Heart right ventricle (tissue), 16 donors: ENCODE measurements at regions not wholly inside any gene's neighbourhood (a gene's known extent, or its start where the extent isn't known, plus 50 kb on each side); places are given as distances from the start of the nearest gene placed in this dataset.

ENCODE experiments used
- ATAC-seq, 8 donors: fragments of 200-7000 bp; cut with Tn5 transposase; one replicate each; pipeline ENCODE4 v1.9.1; 2020; ENCODE audit warnings: mild to moderate bottlenecking in 8 of 8, moderate library complexity in 8 of 8, moderate number of reproducible peaks in 1 of 8
- DNase-seq, 2 donors: peaks; one replicate each; pipeline ENCODE4 v3.0.0-alpha.2; 2020
- H3K27ac ChIP-seq, 10 donors: fragments of 200-600 bp; sonication (generic) in 2 of 10; one replicate each; pipeline versions ENCODE4 v1.5.0 to v1.8.0; 2020 to 2022; ENCODE audit warnings: mild to moderate bottlenecking in 3 of 10
- H3K27me3 ChIP-seq, 7 donors: fragments of 200-600 bp; one replicate each; pipeline ENCODE4 v1.8.0; 2021 to 2022; ENCODE audit warnings: mild to moderate bottlenecking in 2 of 7
- H3K36me3 ChIP-seq, 9 donors: fragments of 200-600 bp; sonication (generic) in 1 of 9; one replicate each; pipeline versions ENCODE4 v1.5.0 to v1.8.0; 2020 to 2022; ENCODE audit warnings: mild to moderate bottlenecking in 2 of 9
- H3K4me1 ChIP-seq, 9 donors: fragments of 200-600 bp; sonication (generic) in 1 of 9; one replicate each; pipeline versions ENCODE4 v1.5.0 to v1.8.0; 2020 to 2022; ENCODE audit warnings: mild to moderate bottlenecking in 4 of 9
- H3K4me3 ChIP-seq, 10 donors: fragments of 200-600 bp; sonication (generic) in 2 of 10; one replicate each; pipeline versions ENCODE4 v1.5.0 to v1.8.0; 2020 to 2022; ENCODE audit warnings: mild to moderate bottlenecking in 7 of 10, moderate library complexity in 2 of 10
- H3K9me3 ChIP-seq, 11 donors: fragments of 200-600 bp in 10 of 11; sonication (generic) in 2 of 11; one replicate each; pipeline versions ENCODE4 v1.5.0 to v1.8.0; 2013 to 2022; ENCODE audit warnings: mild to moderate bottlenecking in 2 of 11, control low read depth in 1 of 11, moderate library complexity in 1 of 11
- WGBS, 2 donors: extraction: QIAGEN DNeasy Blood & Tissue Kit; methylation state at CpG; one replicate each; pipeline ENCODE4 v1.1.7; 2013; ENCODE audit warnings: inconsistent platforms in 1 of 2; 5-methylcytosine and 5-hydroxymethylcytosine counted together
- intact Hi-C, 10 donors: fragments of 100-400 bp; cut with DNase I; formaldehyde crosslinking; loops; one replicate each; pipeline versions ENCODE4 v1.11.1 to v1.14.2; 2022
- TF ChIP-seq, protein P1 (sequence below), 9 donors: fragments of 200-600 bp; sonication (generic) in 2 of 9; IDR thresholded peaks; one replicate each; pipeline versions ENCODE4 v1.5.0 to v1.8.0; 2021 to 2022; ENCODE audit warnings: antibody characterized with exemption in 9 of 9, mild to moderate bottlenecking in 5 of 9, moderate library complexity in 1 of 9
- donor health status: Arrhythmogenic right ventricular cardiomyopathy.
- donor health status: ischemic (EF 13 %, LVEDD 7.1; RV severe dilation, severe dysfunction).
- donor health status: healthy with polysubstance abuse.
- donor health status: DM: no; HTN: yes; CAD: no.
- donor health status: DM: no; HTN: no; CAD: no.
- donor health status: ischemic (EF 25% LVEDD 6.9; RV normal size, moderate dysfunction).
- donor health status: ischemic (EF 25% LVEDD 5.7; RV mildly dilated, moderate dysfunction).
- donor health status: healthy.
- donor health status: DM: yes; HTN: yes; CAD: no.
- donor health status: Ischemic cardiomyopathy.
- donor health status: ischemic (EF 35%, LVEDD 5.7; RV mildly dilated, moderate dysfunction).
- donor health status: nonischemic (EF 11% LVEDD 7.7; RV severe dilation, severe dysfunction).
- donor health status: DM: yes; HTN: yes; CAD: no.
- donor health status: PGD.
- donor health status: ischemic (EF 29% LVEDD 5.4; RV normal size, mild dysfunction).
- donor health status: nonischemic (EF 23%, LVEDD 6.1; RV moderate dilation, normal function).

DNA sequence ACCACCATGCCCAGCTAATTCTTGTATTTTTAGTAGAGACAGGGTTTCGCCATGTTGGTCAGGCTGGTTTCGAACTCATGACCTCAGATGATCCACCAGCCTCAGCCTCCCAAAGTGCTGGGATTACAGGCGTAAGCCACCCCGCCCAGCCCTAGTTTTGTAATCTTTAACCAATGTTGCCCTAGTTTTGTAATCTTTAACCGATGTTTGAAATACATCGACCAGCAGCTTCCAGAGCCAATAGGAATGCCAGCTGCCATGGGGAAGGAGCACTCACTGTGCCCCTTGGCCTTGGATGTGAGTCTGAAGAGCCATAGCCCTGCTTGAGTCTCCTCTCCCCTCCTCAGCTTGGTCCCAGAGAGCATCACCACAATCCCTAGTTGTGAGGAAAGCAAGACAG is 209.3 kb upstream of the RGS6 start:
- peaks cover 0 to 4% (median 0%) of the 10 kb centered on the region in 9 donors for H3K4me1 ChIP-seq
- no peaks in the 10 kb centered on the region for H3K9me3 ChIP-seq
- no peak overlapping the region for H3K27ac ChIP-seq
- DNase-seq (no peak), ATAC-seq (no peak)
- TF ChIP-seq, protein P1, sequence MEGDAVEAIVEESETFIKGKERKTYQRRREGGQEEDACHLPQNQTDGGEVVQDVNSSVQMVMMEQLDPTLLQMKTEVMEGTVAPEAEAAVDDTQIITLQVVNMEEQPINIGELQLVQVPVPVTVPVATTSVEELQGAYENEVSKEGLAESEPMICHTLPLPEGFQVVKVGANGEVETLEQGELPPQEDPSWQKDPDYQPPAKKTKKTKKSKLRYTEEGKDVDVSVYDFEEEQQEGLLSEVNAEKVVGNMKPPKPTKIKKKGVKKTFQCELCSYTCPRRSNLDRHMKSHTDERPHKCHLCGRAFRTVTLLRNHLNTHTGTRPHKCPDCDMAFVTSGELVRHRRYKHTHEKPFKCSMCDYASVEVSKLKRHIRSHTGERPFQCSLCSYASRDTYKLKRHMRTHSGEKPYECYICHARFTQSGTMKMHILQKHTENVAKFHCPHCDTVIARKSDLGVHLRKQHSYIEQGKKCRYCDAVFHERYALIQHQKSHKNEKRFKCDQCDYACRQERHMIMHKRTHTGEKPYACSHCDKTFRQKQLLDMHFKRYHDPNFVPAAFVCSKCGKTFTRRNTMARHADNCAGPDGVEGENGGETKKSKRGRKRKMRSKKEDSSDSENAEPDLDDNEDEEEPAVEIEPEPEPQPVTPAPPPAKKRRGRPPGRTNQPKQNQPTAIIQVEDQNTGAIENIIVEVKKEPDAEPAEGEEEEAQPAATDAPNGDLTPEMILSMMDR (IDR thresholded peaks at IDR 0.05): no peak
- peaks cover 0 to 25% (median 5%) of the 10 kb centered on the region in 9 donors for H3K36me3 ChIP-seq
- intact Hi-C loops: loop anchor here in 5 of 10 donors (1.0 to 5.0 kb wide), 3 partner anchors 48 to 569 kb away; no protein-coding TSS in a partner anchor
- no peak overlapping the region for H3K4me3 ChIP-seq
- H3K27me3 ChIP-seq: no peaks in the 10 kb centered on the region
- 96 to 97% methylated on average over 6 of the region's 6 CpGs for WGBS, 2 donors

DNA sequence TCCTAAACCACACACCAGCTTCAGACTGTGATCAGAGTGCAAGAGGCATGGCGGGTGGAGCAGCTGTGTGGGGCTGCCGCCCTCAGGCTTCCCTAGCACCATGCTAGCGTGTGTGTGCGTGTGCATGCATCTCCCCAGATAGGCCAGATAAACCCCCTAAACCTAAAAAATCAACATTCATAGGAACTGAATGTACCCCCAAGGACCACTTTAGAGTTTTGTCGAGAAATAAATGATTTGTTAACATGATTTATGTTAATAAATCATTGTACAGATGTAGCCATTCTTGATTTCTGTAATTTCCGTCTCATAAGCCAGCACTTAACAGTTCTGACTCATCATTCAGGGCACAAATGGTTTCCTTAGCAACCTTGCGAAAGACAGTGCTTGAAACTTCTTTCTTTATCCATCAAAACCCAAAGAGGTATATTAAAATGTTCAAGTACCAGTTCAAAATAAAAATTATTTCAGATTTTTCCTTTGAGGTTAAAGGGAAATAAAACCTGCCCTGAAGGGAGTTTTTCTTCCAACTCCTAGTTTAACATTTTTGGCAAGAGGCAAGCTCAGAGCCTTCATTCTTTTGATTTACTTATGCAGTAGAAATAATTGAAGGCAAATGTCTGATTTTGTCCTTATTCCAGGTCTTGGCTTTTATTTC is 206.2 kb upstream of the RGS6 start:
- no peak for ATAC-seq
- Histone ChIP-seq H3K27me3 (no peaks in the 10 kb centered on the region), H3K9me3 (no peaks in the 10 kb centered on the region), H3K36me3 (peaks cover 0 to 51% (median 17%) of the 10 kb centered on the region in 9 donors), H3K4me3 (no peak overlapping the region), H3K4me1 (peaks cover 0 to 4% (median 0%) of the 10 kb centered on the region in 9 donors), H3K27ac (no peak overlapping the region)
- 87 to 93% methylated on average over 7 of the region's 7 CpGs for WGBS, 2 donors
- intact Hi-C loops: no loop called here
- DNase-seq: no peak
- TF ChIP-seq, protein P1 (IDR thresholded peaks at IDR 0.05): no peak

DNA sequence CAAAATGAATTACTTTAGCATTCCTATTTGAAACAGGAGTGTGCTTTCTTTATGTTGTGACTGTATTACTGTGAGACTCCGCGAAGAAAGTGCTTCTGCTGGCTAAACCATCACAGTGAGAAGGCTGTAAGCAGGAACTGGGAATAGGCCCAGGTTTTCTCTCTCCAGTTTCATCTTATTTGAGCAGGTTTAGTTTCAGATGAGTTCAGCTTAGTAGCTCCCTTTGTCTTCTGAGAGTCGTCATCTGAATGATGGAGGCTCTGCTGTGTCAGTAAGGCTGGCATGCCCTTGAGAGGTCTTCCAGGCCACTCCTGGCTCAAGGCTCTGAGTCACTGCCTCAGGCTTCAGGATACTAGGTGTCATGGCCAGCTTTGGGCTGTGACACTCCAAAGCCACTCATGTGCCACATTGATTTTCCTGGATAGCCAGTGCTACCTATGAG is 205.6 kb upstream of the RGS6 start:
- WGBS, 2 donors: 88 to 92% methylated on average over 3 of the region's 3 CpGs
- Histone ChIP-seq H3K4me1 (peaks cover 0 to 4% (median 0%) of the 10 kb centered on the region in 9 donors), H3K9me3 (no peaks in the 10 kb centered on the region), H3K36me3 (peaks cover 0 to 56% (median 17%) of the 10 kb centered on the region in 9 donors), H3K27ac (no peak overlapping the region), H3K27me3 (no peaks in the 10 kb centered on the region), H3K4me3 (no peak overlapping the region)
- intact Hi-C loops: no loop called here
- no peak for DNase-seq
- no peak for ATAC-seq
- TF ChIP-seq, protein P1 (IDR thresholded peaks at IDR 0.05): no peak

DNA sequence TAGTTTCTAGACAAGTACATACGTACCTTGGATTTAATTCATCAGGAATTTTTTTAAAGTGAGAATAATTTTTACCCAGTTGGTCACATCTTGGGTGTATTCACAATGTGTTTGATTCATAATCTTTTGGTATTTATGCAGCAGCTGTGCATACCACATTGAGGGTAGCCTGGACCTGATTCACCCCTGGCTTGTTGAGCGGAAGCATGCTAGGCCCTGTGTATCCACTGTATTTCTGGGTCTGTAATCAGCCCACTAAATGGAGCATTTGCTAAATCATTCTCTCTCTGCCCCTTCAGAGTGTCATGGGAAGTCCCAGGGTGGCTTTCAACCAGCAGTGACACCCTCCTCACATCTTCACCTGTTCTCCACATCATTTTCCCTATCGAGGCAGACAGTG is 203.8 kb upstream of the RGS6 start:
- Histone ChIP-seq H3K4me3 (no peak overlapping the region), H3K4me1 (peaks cover 0 to 4% (median 0%) of the 10 kb centered on the region in 9 donors), H3K27me3 (no peaks in the 10 kb centered on the region), H3K9me3 (no peaks in the 10 kb centered on the region), H3K27ac (no peak overlapping the region), H3K36me3 (peaks cover 0 to 72% (median 17%) of the 10 kb centered on the region in 9 donors)
- DNase-seq (no peak), ATAC-seq (no peak)
- WGBS, 2 donors: 94 to 95% methylated on average over 3 of the region's 3 CpGs
- TF ChIP-seq, protein P1 (IDR thresholded peaks at IDR 0.05): no peak
- intact Hi-C loops: no loop called here
